ENCODE measurements at regions not wholly inside any gene's neighbourhood (a gene's known extent, or its start where the extent isn't known, plus 50 kb on each side); places are given as distances from the start of the nearest gene placed in this dataset.

- no peak for TF ChIP-seq CTCF (IDR thresholded peaks at IDR 0.05; ENCODE audit: low read depth, low read length)
- no peak overlapping the region for H3K4me3 ChIP-seq (ENCODE audit: low read depth, low read length)
Observed at GRCh38 chr3:160159806-160160205, 65.4 kb upstream of the C3orf80 start.

- TF ChIP-seq CTCF (IDR thresholded peaks at IDR 0.05; ENCODE audit: low read depth, low read length), result no peak
- H3K4me3 ChIP-seq (ENCODE audit: low read depth, low read length), result no peak overlapping the region
Observed at GRCh38 chr3:160161921-160162320, 63.3 kb upstream of the C3orf80 start.

GRCh38 chr3:160162440-160162839 lies 62.8 kb upstream of the C3orf80 start:
- H3K4me3 ChIP-seq (ENCODE audit: low read depth, low read length), result no peak overlapping the region
- TF ChIP-seq CTCF (IDR thresholded peaks at IDR 0.05; ENCODE audit: low read depth, low read length), result no peak

- TF ChIP-seq CTCF (IDR thresholded peaks at IDR 0.05; ENCODE audit: low read depth, low read length), result no peak
- H3K4me3 ChIP-seq (ENCODE audit: low read depth, low read length), result no peak overlapping the region
Observed at GRCh38 chr3:160163229-160163878, 61.9 kb upstream of the C3orf80 start.

- no peak overlapping the region for H3K4me3 ChIP-seq (ENCODE audit: low read depth, low read length)
- TF ChIP-seq CTCF (IDR thresholded peaks at IDR 0.05; ENCODE audit: low read depth, low read length), result no peak
Observed at GRCh38 chr3:160168246-160168645, 57.0 kb upstream of the C3orf80 start.

- H3K4me3 ChIP-seq (ENCODE audit: low read depth, low read length), result no peak overlapping the region
- TF ChIP-seq CTCF (IDR thresholded peaks at IDR 0.05; ENCODE audit: low read depth, low read length), result no peak
Observed at GRCh38 chr3:160169139-160169976, 55.9 kb upstream of the C3orf80 start.
